GM21390 (cell line): ENCODE measurements at regions not wholly inside any gene's neighbourhood (a gene's known extent, or its start where the extent isn't known, plus 50 kb on each side); places are given as distances from the start of the nearest gene placed in this dataset.

Source experiments
- ATAC-seq: cut with Tn5 transposase; IDR thresholded peaks from one replicate; pipeline ENCODE4 v1.9.1; 2021; ENCODE audit not compliant: unreplicated experiment

GRCh38 chr1:94599095-94599813, 57.7 kb upstream of the F3 start:
- no peak for ATAC-seq

- ATAC-seq = no peak
These were observed 56.1 kb upstream of the F3 start for GRCh38 chr1:94597701-94598100.

GRCh38 chr1:94596260-94596659, 54.7 kb upstream of the F3 start:
- no peak for ATAC-seq

- no peak for ATAC-seq
These were observed 54.1 kb upstream of the F3 start for GRCh38 chr1:94595658-94596057.

- ATAC-seq = no peak
These were observed 52.1 kb upstream of the F3 start for GRCh38 chr1:94593611-94594010.

- no peak for ATAC-seq
These were observed 51.0 kb upstream of the F3 start for GRCh38 chr1:94592571-94592920.

- no peak for ATAC-seq
These were observed 50.4 kb upstream of the F3 start for GRCh38 chr1:94591823-94592570.
